Mammary epithelial cell (primary cell): ENCODE measurements at regions not wholly inside any gene's neighbourhood (a gene's known extent, or its start where the extent isn't known, plus 50 kb on each side); places are given as distances from the start of the nearest gene placed in this dataset.

Experiments used
- CTCF ChIP-seq, 2 donors: IDR thresholded peaks in 1 of 2; conservative IDR thresholded peaks in 1 of 2; 2 replicates each; pipeline ENCODE4 v1.5.1; 2011 to 2012; ENCODE audit warnings: inconsistent platforms in 2 of 2, low read length in 2 of 2, mild to moderate bottlenecking in 2 of 2, control low read depth in 1 of 2, low read depth in 1 of 2; ENCODE audit not compliant: insufficient read depth in 1 of 2; ENCODE audit errors: extremely low read depth in 1 of 2
- EZH2 ChIP-seq: IDR thresholded peaks from 2 replicates; pipeline ENCODE4 v1.6.1; 2012; ENCODE audit warnings: low read length, inconsistent platforms, borderline replicate concordance

GRCh38 chr4:26032630-26033317 lies 118.8 kb downstream of the SMIM20 start:
- TF ChIP-seq CTCF (conservative IDR thresholded peaks at IDR 0.05 in 1 of 2, IDR thresholded peaks at IDR 0.05 in 1 of 2; ENCODE audit: extremely low read depth in 1 of 2, insufficient read depth in 1 of 2, low read depth in 1 of 2, low read length in 2 of 2) (no peak), EZH2 (no peak)
